ENCODE measurements at regions not wholly inside any gene's neighbourhood (a gene's known extent, or its start where the extent isn't known, plus 50 kb on each side); places are given as distances from the start of the nearest gene placed in this dataset.

GRCh38 chr3:40745381-40746106 lies 220.8 kb downstream of the ZNF621 start:
- H3K79me1 ChIP-seq (ENCODE audit: low read depth, low read length), result no peaks in the 10 kb centered on the region
- peaks cover 0 to 8% (median 0%) of the 10 kb centered on the region in 4 experiments; a peak in 1 of 7 replicates for H3K4me1 ChIP-seq (replicated peaks in 1 of 4; ENCODE audit: control insufficient read depth in 3 of 4, insufficient read depth in 4 of 4, low read length in 3 of 4)
- no peak overlapping the region for H2BK15ac ChIP-seq (ENCODE audit: low read length)
- no peak overlapping the region for H2BK20ac ChIP-seq (ENCODE audit: low read length)
- no peaks in the 10 kb centered on the region for H3K9me3 ChIP-seq (ENCODE audit: insufficient read depth in 2 of 2, low read depth in 1 of 2, low read length in 1 of 2)
- H4K91ac ChIP-seq (replicated peaks; ENCODE audit: insufficient read length, low read length), result no peak overlapping the region
- FAIRE-seq, result no peak
- H3K14ac ChIP-seq (ENCODE audit: insufficient read length), result no peak overlapping the region
- H2BK12ac ChIP-seq (ENCODE audit: low read depth, low read length), result no peak overlapping the region
- CTCF ChIA-PET (ENCODE audit: partially characterized antibody), result no interaction called here
- H3K23ac ChIP-seq (ENCODE audit: insufficient read length), result no peak overlapping the region
- H3K36me3 ChIP-seq (ENCODE audit: control insufficient read depth in 2 of 4, insufficient read depth in 4 of 4, low read length in 3 of 4), result no peaks in the 10 kb centered on the region
- WGBS, 2 experiments (ENCODE audit: extremely low coverage in 1 of 2, insufficient coverage in 1 of 2, insufficient read length in 1 of 2, insufficient replicate concordance in 2 of 2, low coverage in 1 of 2, low lambda C conversion rate in 2 of 2, missing lambda C conversion rate in 1 of 2), result 95% methylated on average over 2 of the region's 2 CpGs; no CpG with 5 or more reads in 1 of the 2 experiments
- no peak overlapping the region for H3K9ac ChIP-seq (replicated peaks in 1 of 4; ENCODE audit: extremely low read depth in 1 of 4, low read depth in 3 of 4, low read length in 3 of 4)
- H3K4me3 ChIP-seq (ENCODE audit: extremely low read depth in 1 of 4, insufficient read depth in 2 of 4, low read depth in 3 of 4, low read length in 4 of 4), result no peak overlapping the region
- DNase-seq (ENCODE audit: low read depth in 1 of 2, low spot score in 2 of 2), result no peak
- no peak overlapping the region for H2BK5ac ChIP-seq (ENCODE audit: low read depth, low read length)
- H2AK5ac ChIP-seq (ENCODE audit: low read depth, low read length), result no peak overlapping the region
- no peak overlapping the region for H4K5ac ChIP-seq (ENCODE audit: insufficient read length, low read depth, low read length)
- no peak overlapping the region for H3K56ac ChIP-seq (replicated peaks; ENCODE audit: insufficient read length, low read depth, low read length)
- no peak overlapping the region for H2AFZ ChIP-seq (ENCODE audit: low read length)
- no peaks in the 10 kb centered on the region for H3K79me2 ChIP-seq (ENCODE audit: control insufficient read depth in 1 of 2, insufficient read depth in 2 of 2, low read length in 2 of 2)
- no peak overlapping the region for H3K27ac ChIP-seq (ENCODE audit: low read depth, low read length)
- no peak overlapping the region for H2BK120ac ChIP-seq (replicated peaks; ENCODE audit: low read depth, low read length)
- peaks cover 0 to 2% (median 0%) of the 10 kb centered on the region in 4 experiments; a peak in 1 of 7 replicates for H3K27me3 ChIP-seq (replicated peaks in 1 of 4; ENCODE audit: control insufficient read depth in 3 of 4, extremely low read depth in 1 of 4, insufficient read depth in 3 of 4, low read length in 3 of 4)
- H3K18ac ChIP-seq (ENCODE audit: extremely low read depth, low read length), result no peak overlapping the region
- H3K4ac ChIP-seq (replicated peaks; ENCODE audit: insufficient read length, low read depth, low read length), result no peak overlapping the region
- POLR2A ChIA-PET (ENCODE audit: partially characterized antibody), result no interaction called here
- H4K8ac ChIP-seq (ENCODE audit: extremely low read depth, insufficient read depth, low read length), result no peak overlapping the region
- no peak overlapping the region for H3K4me2 ChIP-seq (ENCODE audit: insufficient read depth in 1 of 2, low read depth in 2 of 2, low read length in 2 of 2)
- no peaks in the 10 kb centered on the region for H4K20me1 ChIP-seq (replicated peaks in 1 of 2; ENCODE audit: control insufficient read depth in 1 of 2, insufficient read depth in 2 of 2, low read length in 2 of 2)
- H3K23me2 ChIP-seq (ENCODE audit: low read depth, low read length), result peaks cover 3% of the 10 kb centered on the region; the same call in 1 of the 2 replicates
- TF ChIP-seq BACH1 (IDR thresholded peaks at IDR 0.05; ENCODE audit: low read length) (no peak), SIX5 (IDR thresholded peaks at IDR 0.05; ENCODE audit: low read depth, low read length) (no peak), RFX5 (IDR thresholded peaks at IDR 0.05; ENCODE audit: borderline replicate concordance, low read depth, low read length) (no peak), SP4 (IDR thresholded peaks at IDR 0.05; ENCODE audit: low read length) (no peak)
